GM10248 (cell line): ENCODE measurements at regions not wholly inside any gene's neighbourhood (a gene's known extent, or its start where the extent isn't known, plus 50 kb on each side); places are given as distances from the start of the nearest gene placed in this dataset.
"Not testable (repeated sequence)": the region's sequence is repeated elsewhere in the genome, so short reads cannot be mapped to it uniquely, and the experiment has no call there.

ENCODE experiments used
- CTCF ChIA-PET: fragments of 300-600 bp; sonication (Branson Sonifier 250); formaldehyde crosslinking; extraction: SDS; loops from one replicate; lab custom pipeline; 2021; ENCODE audit warnings: antibody characterized with exemption; lab: Yijun Ruan, JAX
- POLR2A ChIA-PET: fragments of 350-650 bp; sonication (Branson Sonifier 250); formaldehyde crosslinking; extraction: SDS; loops from one replicate; lab custom pipeline; 2020; ENCODE audit warnings: antibody characterized with exemption; lab: Yijun Ruan, JAX
- DNase-seq: peaks from one replicate; pipeline ENCODE4 v3.0.0; 2012; ENCODE audit errors: extremely low spot score
- TF ChIP-seq, protein P1 (sequence below): IDR thresholded peaks from 2 replicates; pipeline ENCODE4 v1.5.1; 2012; ENCODE audit warnings: mild to moderate bottlenecking, low read depth; ENCODE audit errors: extremely low read depth, missing control alignments, control extremely low read depth

DNA sequence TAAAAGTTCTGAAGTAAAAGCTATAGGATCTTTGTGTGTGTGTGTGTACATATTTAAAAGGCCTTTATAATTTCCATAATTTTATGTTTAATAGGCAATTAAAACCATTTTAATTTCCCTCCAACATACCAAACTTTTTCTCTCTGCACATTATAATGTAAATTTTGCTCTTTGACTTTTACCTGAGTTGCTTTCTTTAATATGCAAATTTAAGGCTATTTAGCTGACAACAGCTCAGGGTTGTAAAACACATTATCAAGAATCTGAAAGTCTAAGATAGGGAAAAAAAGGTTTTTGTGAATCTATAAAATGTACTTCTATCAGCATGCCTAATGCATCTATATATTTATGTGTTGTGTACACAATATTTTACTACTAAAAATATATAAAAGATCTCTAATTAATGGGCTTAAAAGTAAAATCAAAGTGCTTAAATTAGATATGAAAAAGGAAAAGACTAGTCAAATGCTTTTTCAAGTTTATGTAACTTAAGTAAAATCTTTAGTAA lies 239.6 kb upstream of the RAI14 start:
- ChIA-PET CTCF (interaction anchor here (1.2 kb wide), 1 partner anchor 8 kb away, joined by 3 read pairs; no protein-coding TSS in a partner anchor), POLR2A (no interaction called here)
- no peak for DNase-seq
- TF ChIP-seq, protein P1, sequence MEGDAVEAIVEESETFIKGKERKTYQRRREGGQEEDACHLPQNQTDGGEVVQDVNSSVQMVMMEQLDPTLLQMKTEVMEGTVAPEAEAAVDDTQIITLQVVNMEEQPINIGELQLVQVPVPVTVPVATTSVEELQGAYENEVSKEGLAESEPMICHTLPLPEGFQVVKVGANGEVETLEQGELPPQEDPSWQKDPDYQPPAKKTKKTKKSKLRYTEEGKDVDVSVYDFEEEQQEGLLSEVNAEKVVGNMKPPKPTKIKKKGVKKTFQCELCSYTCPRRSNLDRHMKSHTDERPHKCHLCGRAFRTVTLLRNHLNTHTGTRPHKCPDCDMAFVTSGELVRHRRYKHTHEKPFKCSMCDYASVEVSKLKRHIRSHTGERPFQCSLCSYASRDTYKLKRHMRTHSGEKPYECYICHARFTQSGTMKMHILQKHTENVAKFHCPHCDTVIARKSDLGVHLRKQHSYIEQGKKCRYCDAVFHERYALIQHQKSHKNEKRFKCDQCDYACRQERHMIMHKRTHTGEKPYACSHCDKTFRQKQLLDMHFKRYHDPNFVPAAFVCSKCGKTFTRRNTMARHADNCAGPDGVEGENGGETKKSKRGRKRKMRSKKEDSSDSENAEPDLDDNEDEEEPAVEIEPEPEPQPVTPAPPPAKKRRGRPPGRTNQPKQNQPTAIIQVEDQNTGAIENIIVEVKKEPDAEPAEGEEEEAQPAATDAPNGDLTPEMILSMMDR = no peak

DNA sequence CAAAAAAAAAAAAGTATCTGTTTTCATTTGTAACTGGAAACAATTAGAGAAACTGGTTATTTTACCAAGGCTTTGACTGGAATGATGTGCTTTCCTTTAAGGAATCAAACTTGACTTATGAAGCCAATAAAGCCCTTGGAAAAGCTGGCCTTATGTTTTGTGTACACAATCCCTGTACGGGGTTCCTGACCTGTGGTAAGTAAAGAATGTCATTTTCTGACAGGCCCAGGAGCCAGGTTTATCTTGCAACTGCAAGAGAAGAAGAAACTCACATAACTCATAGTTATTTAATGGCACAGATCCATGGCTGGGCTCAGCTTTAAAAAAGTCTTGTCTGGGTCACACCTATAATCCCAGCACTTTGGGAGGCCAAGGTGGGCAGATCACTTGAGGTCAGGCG lies 235.9 kb upstream of the RAI14 start:
- CTCF ChIA-PET, DNase-seq, POLR2A ChIA-PET: not testable (repeated sequence)

DNA sequence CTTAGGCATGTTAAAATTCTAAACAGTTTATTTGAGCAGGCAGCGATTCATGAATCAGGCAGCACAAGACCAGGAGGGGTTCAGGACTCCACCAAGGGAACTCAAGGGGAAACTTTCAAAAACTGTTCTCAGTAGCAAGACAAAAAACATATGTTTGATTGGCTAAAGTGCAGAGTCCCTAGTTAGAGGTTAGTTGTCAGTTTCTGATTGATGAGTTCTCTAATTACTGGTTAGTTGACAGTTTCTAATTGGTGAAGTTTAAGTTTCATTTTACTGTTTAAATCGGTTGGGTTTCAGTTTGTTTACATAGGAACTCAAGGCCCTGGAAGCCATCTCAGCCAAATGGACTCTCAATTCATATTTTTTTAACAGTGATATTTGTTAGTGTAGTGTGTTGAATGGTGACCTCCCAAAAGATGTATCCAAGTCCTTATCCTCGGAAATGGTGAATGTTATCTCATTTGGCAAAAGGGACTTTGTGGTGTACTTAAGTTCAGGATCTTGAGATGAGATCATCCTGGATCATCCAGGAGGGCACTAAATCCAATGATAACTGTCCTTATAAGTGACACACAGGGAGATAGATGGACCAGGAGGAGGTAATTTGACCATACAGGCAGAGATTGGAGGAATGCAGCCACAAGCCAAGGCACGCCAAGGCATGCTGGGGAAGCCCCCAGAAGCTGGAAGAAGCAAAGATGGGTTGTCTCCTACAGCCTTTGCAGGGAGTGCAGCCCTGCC lies 219.2 kb upstream of the RAI14 start:
- no peak for DNase-seq
- CTCF ChIA-PET = no interaction called here
- TF ChIP-seq, protein P1 = no peak
- POLR2A ChIA-PET = no interaction called here

DNA sequence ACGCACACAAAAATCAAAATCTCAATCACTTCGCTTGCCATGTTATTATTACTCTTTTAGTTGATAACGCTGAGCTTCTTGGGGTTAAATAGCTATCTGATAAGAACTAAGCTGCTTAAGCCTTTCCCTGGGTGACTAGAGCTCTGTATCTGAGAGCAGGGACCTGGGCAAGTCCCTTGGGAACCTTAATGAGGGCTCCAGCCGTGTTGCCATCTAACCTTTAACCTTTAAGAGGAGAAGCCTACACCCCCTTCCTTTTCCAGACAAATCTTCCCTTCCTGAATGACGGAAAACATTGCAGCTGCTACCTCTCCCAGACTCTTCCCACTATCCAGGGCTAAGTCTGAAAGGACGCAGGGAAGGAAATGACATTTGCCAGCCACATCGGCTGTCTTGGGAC lies 216.5 kb upstream of the RAI14 start:
- TF ChIP-seq, protein P1 = no peak
- no peak for DNase-seq
- POLR2A ChIA-PET = no interaction called here
- CTCF ChIA-PET = interaction anchor here (0.8 kb wide), 1 partner anchor 28 kb away, joined by 3 read pairs; no protein-coding TSS in a partner anchor

DNA sequence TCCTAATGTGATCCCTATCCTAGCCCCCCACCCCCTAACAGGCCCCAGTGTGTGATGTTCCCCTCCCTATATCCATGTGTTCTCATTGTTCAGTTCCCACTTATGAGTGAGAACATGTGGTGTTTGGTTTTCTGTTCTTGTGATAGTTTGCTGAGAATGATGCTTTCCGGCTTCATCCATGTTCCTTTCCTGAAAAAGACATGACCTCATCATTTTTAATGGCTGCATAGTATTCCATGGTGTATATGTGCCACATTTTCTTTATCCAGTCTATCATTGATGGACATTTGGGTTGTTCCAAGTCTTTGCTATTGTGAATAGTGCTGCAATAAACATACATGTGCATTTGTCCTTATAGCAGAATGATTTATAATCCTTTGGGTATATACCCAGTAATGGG lies 214.4 kb upstream of the RAI14 start:
- CTCF ChIA-PET, POLR2A ChIA-PET, DNase-seq: not testable (repeated sequence)

DNA sequence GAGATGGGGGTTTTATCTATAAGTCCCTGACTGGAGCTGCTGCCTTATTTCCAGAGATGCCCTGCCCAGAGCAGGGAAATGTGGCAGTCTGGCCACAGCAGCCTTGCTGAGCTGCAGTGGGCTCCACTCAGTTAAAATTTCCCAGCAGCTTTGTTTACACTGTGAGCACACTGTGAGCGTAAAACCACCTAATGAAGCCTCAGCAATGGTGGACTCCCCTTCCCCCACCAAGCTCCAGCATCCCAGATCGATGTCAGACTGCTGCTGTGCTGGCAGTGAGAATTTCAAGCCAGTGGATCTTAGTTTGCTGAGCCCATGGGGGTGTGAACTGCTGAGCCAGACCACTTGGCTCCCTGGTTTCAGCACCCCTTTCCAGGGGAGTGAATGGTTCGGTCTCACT lies 208.7 kb upstream of the RAI14 start:
- DNase-seq = no peak
- TF ChIP-seq, protein P1 = no peak
- ChIA-PET CTCF (no interaction called here), POLR2A (no interaction called here)

DNA sequence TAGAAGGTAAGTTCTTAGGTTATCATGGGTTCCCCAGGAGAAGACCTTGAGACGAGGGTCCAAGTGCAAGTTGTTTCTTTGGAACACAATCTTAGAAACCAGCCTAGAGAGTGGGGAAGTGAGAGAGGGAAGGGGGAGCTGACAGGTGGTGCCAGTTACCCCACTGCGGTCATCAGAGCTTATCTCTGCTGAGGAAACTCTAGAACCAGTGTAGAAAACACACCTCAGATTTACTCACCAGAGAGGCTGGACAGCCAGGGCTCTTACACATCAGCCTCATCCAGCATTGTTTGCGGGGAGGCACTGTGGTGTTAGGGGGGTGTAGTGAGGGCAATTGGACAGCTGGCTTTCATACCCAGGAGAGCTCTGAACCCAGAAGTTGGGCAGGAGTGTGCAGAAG lies 206.5 kb upstream of the RAI14 start:
- ChIA-PET POLR2A (no interaction called here), CTCF (interaction anchor here (1.1 kb wide), 1 partner anchor 10 kb away, joined by 3 read pairs; no protein-coding TSS in a partner anchor)
- TF ChIP-seq, protein P1 = no peak
- DNase-seq = no peak
